Medulla oblongata (tissue), 1 donor: ENCODE measurements at regions not wholly inside any gene's neighbourhood (a gene's known extent, or its start where the extent isn't known, plus 50 kb on each side); places are given as distances from the start of the nearest gene placed in this dataset.
A peak's percentile ranks its signal among the peaks of the same experiment; 100 is the strongest.

Experiments
- DNase-seq: peaks from one replicate; pipeline ENCODE4 v3.0.0-alpha.2; 2015; ENCODE audit errors: extremely low spot score

DNA sequence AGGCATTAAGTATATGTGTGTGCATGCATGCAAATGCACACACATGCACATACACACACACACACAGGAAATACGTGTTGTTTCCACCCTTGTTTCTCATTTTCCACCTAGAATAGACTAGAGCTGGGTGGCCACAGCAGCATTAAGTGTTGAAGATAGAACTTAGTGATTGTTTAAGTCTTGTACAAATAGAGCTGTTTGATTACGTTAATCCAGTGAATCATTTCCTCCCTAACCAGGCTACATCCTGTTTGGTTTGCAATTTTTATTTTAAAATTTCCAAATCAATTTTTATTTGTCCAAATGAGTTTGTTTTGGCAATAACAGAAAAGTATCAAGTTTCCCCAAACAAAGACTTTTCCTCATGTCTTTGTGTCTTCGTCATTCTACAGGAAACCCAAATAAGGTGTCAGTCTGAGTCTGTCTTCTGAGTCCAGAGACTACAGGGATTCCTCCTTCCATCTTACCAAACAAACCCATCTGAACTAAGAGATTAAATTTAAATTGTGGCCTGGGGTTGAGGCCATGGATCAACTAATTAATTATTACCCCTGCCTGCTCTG, 74.6 kb upstream of the GALNT5 start:
- DNase-seq = no peak

DNA sequence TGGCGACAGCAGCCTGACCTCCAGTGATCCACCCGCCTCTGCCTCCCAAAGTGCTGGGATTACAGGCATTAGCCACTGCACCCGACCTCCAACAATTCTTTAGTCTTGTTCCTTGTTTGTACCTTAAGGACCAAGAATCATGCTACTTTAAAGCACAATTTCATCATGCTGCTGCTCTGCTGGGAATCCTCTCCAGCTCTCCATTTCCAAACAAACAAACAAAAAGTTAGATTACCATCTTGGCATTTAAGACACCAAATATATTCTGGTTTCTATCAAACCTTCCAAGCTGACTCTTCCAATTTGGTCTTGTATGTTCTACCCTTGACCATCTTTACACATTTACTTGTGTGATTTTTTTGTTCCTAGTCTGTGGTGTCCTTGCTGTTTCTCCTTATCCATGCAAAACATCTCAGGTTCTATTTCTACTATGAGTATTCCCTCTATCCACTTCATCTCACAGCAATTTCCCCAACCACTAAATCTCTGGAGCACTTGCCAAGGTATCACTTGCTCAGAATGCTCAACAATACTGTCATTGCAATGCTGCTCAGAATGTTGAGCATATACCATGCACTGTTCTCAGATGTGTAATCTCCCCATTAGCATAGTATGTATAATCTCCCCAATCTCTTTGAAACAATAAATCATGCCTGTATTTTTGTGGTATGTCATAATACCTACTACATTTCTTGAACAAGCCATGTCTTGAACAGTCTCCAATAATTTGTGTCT, 73.2 kb upstream of the GALNT5 start:
- no peak for DNase-seq

DNA sequence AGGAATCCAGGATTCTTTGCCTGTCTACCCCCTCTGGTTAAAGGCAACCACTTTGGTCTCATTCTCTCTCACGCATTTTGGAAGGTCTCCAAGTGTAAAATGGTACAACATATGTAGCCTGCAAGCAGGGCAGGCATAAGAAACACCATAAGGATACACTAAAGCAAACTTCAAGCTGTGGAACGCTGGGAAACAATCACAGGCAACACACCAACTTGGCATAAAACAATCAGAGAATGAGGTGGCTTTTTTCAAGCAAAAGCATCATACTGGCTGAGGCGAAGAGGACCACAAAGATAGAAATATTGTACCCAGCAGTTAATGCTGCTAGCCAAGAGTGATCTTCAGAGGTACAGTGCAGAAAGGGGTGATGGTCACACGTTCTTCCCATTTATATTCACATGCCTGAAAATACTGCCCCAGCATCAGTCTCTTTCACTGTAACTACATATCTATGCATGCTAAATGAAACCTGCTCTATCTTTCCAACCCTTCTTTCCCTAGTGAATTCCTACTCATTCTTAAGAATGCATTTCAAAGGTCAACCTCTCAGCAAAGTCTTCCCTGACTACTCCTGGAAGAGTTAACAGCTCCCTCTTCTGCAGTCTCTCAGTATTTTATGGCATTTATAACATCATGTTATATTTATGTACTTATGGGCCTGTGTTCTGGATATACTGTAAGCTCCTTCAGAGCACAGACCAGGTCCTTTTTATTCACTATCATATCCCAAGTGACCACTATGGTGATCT, 71.9 kb upstream of the GALNT5 start:
- no peak for DNase-seq

DNA sequence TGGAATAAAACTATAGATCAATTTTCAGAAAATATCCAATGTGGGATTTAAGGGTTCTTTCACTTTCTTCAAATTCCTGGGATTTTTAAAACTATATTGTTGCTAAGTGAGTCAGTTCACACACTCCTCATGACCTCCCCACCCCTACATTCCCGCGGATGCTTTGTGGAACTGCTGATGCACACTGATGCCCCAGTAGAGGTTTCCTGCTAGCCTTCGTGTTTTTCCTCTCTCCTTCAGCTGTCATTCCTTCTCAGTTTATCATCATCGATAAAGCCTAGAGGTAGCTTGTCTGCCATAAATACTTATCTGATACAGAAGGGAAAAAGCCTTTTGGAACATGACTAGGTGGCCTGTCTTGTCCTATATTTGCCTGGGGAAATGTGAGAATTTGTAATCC, 67.4 kb upstream of the GALNT5 start:
- DNase-seq = no peak

DNA sequence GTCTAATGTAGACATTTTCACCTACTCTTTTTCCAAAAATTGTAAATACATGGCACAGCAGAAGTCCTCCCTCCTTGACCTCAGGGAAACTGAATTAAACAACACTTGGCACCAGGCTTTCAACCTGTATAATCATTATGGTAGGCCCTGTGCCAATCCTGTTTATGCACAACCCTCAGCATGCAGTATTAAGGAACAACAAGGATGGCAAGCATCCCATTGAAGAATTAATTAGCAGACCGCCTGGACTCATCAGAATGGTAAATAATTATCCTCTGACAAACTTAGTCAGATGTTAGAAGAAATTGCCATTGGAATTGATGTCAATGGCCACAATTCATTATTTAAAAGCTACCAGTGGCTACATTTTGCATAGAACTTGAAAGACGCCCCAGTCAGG, 66.3 kb upstream of the GALNT5 start:
- no peak for DNase-seq

DNA sequence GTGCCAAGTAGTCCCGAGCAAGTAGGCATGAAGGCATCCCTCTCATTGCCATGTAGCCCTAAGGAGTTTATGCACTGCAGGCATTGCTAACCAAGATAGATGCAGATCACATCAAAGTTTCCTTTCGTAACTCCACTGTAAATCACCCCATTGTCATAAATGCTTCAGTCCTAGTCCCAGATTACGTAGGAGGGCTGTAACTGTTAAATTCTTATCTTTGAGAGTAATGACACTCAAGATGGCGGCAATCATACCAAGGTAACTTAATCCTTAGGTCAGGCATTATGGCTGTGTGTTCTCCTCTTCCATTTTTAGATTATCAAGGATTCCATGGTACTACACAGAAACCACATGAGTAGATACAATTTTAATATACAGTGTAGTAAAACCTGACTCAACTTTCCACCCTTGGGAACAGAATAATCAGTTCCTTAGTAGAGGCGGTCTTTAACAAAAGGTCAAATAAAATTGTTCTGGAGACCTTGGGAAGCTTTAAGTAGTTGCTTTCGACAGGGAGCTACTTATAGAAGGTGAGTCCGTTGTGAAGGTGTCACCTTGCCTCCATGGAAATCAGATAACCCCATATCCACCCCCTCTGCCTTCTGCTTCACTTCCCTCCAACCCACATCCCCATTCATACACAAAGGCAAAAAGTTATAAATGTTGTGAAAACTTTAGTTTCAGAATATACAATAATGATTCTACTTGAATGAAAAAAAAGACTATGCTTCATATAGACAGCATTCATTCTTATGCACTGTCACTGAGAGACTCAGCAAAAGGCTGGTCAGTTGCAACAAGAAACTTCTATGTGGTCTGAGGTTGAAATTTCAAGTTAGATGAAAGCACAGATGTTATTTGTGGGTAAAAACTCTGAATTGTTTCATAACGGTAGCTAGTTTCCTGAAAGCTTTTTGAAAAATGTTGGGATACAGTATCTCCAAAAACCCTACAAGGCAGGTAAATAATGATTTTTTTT, 64.8 kb upstream of the GALNT5 start:
- no peak for DNase-seq

DNA sequence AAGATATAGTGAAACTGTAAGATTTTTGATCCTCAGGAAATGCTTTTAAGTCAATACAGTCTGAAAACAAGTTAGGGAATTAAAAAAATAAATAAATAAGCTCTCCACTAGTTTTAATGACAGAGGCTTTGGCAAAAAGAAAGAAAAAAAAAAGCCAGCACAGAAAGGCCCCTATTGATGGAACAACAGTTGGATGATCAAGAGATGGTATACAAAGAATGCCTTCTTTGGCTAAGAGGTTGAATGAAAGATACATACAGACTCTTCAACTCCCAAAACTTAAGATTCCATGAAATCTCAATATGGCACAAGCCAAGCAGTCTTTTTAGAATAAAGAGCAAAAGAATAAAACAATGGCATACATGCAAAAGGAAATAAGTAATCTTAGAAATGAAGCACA, 64.0 kb upstream of the GALNT5 start:
- peak; percentile 36 for DNase-seq

DNA sequence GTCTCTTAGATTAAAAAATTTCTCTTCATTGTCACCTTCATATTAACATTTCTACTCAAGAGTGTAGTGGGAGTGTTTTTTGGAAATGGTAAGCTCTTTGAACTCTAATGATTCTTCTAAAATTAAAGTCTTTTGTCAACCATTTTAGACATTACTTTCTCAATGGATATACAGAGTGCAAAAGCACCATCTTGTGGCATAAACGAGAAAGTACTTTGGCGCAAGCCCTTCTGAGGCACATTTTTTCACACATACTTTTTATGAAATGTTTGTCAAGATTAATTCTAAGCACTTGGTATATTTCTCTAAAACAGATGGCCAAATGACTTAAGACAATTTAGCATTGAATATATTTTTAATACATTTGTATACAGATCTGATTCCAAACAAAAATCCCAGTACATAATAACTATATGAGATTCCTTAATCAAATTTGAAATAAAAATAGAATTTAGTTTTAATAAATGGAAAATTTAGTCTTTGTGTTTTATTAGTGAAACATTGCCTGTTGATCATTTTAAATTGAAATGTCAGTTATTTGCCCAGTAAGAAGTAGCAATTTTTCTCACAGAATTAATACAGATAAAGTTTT, 63.3 kb upstream of the GALNT5 start:
- peak; percentile 74 for DNase-seq

DNA sequence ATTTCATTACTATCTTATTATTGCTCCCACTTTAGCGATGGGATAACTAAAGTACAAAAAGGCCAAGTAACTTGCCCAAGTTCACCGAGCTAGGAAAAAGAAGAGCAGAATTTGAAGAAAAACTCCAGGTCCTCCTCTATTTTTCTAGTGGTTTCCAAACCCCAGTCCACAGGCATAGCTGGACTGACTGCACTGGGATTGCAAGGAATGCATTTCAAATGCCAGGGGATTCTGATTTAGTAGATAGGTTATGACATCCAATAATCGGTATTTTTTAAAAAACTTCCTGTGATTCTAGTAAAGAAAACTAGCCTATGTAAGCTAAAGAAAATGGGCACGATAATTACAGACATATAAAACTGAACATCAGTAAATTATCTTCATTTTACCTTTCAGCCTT, 62.7 kb upstream of the GALNT5 start:
- no peak for DNase-seq

DNA sequence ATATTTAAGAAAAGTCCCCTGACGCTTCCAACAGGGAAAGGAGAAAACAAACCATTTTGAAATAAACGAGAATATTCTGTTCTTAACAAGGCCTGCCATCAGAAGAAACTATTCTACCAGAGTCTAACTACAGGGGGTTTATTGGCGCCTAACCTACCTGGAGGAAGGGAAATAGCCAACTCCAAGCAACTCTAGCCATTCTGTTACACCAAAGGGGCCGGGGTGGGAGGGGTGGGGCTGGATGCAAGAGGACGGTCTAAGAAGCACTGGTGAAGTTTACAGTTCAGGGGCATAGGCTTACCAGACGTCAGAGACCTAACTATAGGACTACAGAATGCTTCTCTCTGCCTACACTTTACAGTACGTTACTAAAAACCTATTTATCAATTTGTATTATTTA, 60.5 kb upstream of the GALNT5 start:
- no peak for DNase-seq

DNA sequence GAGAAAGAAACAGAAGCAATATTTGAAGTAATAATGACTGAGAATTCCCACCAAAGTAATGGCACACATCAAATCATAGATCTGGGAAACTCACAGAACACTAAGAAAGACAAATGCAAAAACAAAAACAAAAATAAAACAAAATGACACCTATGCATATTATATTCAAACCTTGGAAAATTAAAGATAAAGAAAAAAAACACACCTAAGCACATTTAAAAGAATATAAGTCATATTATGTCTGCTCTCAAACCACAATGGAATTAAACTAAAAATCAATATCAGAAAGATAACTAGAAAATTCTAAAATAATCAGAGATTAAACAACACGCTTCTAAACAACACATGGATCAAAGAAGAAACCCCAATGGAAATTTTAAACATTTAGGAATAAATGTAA, 59.7 kb upstream of the GALNT5 start:
- no peak for DNase-seq

DNA sequence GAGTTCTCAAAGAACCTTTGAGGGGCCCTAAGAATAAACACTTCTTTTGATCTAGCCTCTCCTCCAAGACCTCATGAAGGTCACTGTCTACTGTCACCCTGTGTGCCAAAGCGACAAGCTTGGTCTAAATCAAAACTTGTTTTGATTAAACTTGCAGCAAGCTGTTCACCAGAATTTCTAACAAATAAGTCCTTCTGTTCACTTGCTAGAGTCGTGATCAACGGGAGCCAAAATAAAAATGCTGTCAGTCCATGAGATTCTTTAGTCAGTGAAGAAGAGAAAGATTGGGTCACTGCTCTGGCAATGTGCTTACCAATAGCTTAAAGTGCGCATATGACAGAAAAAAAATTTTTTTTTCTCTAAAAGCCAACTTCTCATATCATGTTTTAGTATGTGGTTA, 53.9 kb upstream of the GALNT5 start:
- no peak for DNase-seq

DNA sequence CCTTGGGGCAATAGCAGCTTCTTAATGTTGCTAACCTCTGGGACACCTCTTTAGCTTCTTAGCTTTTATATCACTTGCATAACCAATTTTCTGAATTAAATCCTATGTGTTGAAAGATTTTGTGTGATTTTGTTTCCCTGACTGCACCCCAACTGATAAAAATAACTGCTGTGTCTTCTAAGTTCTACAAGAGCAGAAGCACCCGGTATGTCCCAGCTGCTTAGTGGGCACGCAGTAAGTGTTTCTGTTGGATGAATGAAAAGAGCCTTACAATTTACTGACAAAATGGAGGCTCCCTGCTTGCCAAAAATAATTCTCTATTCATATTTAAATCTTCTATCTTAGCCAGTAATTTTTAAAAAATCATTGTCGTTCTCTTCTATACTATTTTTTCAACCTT, 53.1 kb upstream of the GALNT5 start:
- no peak for DNase-seq

DNA sequence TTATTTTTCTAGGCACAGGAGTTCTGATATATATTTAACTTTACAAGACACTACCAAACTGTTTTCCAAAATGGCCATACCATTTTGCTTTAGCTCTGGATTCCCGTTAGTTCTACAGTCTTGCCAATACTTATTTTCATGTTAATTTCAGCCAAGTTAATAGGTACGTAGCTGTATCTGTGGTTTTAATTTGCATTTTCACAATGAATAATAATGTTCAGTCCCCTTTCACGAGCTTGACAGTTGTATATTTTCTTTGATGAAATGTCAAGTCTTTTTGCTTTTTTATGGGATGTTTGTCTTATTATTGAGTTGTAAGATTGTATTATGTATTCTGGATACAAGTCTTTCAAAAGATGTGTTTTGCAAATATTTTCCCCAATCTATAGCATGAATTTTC, 50.6 kb upstream of the GALNT5 start:
- no peak for DNase-seq
